Hepatocyte (in vitro differentiated cells): ENCODE measurements at regions not wholly inside any gene's neighbourhood (a gene's known extent, or its start where the extent isn't known, plus 50 kb on each side); places are given as distances from the start of the nearest gene placed in this dataset.

Experiments
- CTCF ChIP-seq: fragments of 200-600 bp; sonication (generic); IDR thresholded peaks from 2 replicates; pipeline ENCODE4 v1.5.1; 2016; ENCODE audit warnings: antibody characterized with exemption, mild to moderate bottlenecking; ENCODE audit not compliant: poor library complexity
- EZH2 ChIP-seq: fragments of 200-600 bp; sonication (generic); IDR thresholded peaks from 2 replicates; pipeline ENCODE4 v1.6.1; 2016; ENCODE audit warnings: antibody characterized with exemption, mild to moderate bottlenecking, borderline replicate concordance

GRCh38 chr11:42906226-42906625 lies 405.6 kb upstream of the API5 start:
- TF ChIP-seq CTCF, result no peak
- no peak for TF ChIP-seq EZH2
